Putamen (tissue), 1 donor: ENCODE measurements at regions not wholly inside any gene's neighbourhood (a gene's known extent, or its start where the extent isn't known, plus 50 kb on each side); places are given as distances from the start of the nearest gene placed in this dataset.

Experiments
- DNase-seq: peaks from one replicate; pipeline ENCODE4 v3.0.0-alpha.2; 2016; ENCODE audit warnings: low spot score

GRCh38 chr9:79151791-79152190, 420.0 kb upstream of the TLE4 start:
- DNase-seq = no peak

- no peak for DNase-seq
Observed at GRCh38 chr9:79152306-79152705, 419.5 kb upstream of the TLE4 start.

- DNase-seq = no peak
Observed at GRCh38 chr9:79154806-79155205, 417.0 kb upstream of the TLE4 start.

GRCh38 chr9:79155308-79155707, 416.5 kb upstream of the TLE4 start:
- DNase-seq = no peak

GRCh38 chr9:79163544-79163943, 408.2 kb upstream of the TLE4 start:
- DNase-seq = no peak

GRCh38 chr9:79164406-79164805, 407.4 kb upstream of the TLE4 start:
- DNase-seq = no peak

- DNase-seq = no peak
Observed at GRCh38 chr9:79165020-79165780, 406.6 kb upstream of the TLE4 start.

- no peak for DNase-seq
Observed at GRCh38 chr9:79166005-79166404, 405.8 kb upstream of the TLE4 start.

- DNase-seq = no peak
Observed at GRCh38 chr9:79170643-79171042, 401.1 kb upstream of the TLE4 start.

GRCh38 chr9:79173932-79174331, 397.8 kb upstream of the TLE4 start:
- DNase-seq = no peak

- no peak for DNase-seq
Observed at GRCh38 chr9:79176014-79176697, 395.6 kb upstream of the TLE4 start.

- DNase-seq = no peak
Observed at GRCh38 chr9:79184831-79185230, 386.9 kb upstream of the TLE4 start.

GRCh38 chr9:79185866-79186265, 385.9 kb upstream of the TLE4 start:
- no peak for DNase-seq

- DNase-seq = no peak
Observed at GRCh38 chr9:79189511-79189924, 382.2 kb upstream of the TLE4 start.

- DNase-seq = no peak
Observed at GRCh38 chr9:79193001-79193400, 378.8 kb upstream of the TLE4 start.

- no peak for DNase-seq
Observed at GRCh38 chr9:79193501-79194223, 378.1 kb upstream of the TLE4 start.

- DNase-seq = no peak
Observed at GRCh38 chr9:79195879-79196278, 375.9 kb upstream of the TLE4 start.

- DNase-seq = no peak
Observed at GRCh38 chr9:79196606-79197005, 375.2 kb upstream of the TLE4 start.

- DNase-seq = no peak
Observed at GRCh38 chr9:79200336-79200735, 371.4 kb upstream of the TLE4 start.

- DNase-seq = no peak
Observed at GRCh38 chr9:79201636-79202035, 370.1 kb upstream of the TLE4 start.

- no peak for DNase-seq
Observed at GRCh38 chr9:79208791-79209396, 362.9 kb upstream of the TLE4 start.

- DNase-seq = no peak
Observed at GRCh38 chr9:79210541-79211243, 361.1 kb upstream of the TLE4 start.
